GM18502 (cell line): ENCODE measurements at regions not wholly inside any gene's neighbourhood (a gene's known extent, or its start where the extent isn't known, plus 50 kb on each side); places are given as distances from the start of the nearest gene placed in this dataset.
A peak's percentile ranks its signal among the peaks of the same experiment; 100 is the strongest.

Source experiments
- ATAC-seq: cut with Tn5 transposase; IDR thresholded peaks from one replicate; pipeline ENCODE4 v1.9.1; 2021; ENCODE audit warnings: mild to moderate bottlenecking; ENCODE audit not compliant: unreplicated experiment, poor library complexity

- no peak for ATAC-seq
Observed at GRCh38 chr13:75231235-75231634, 250.7 kb downstream of the TBC1D4 start.

GRCh38 chr13:75226733-75227435, 255.1 kb downstream of the TBC1D4 start:
- ATAC-seq: no peak

GRCh38 chr13:75226092-75226491, 255.9 kb downstream of the TBC1D4 start:
- no peak for ATAC-seq

GRCh38 chr13:75225288-75226032, 256.5 kb downstream of the TBC1D4 start:
- ATAC-seq: no peak

GRCh38 chr13:75224053-75224742, 257.8 kb downstream of the TBC1D4 start:
- no peak for ATAC-seq

GRCh38 chr13:75222031-75222430, 259.9 kb downstream of the TBC1D4 start:
- ATAC-seq: no peak

GRCh38 chr13:75220861-75221260, 261.1 kb downstream of the TBC1D4 start:
- ATAC-seq: no peak

GRCh38 chr13:75220238-75220542, 261.8 kb downstream of the TBC1D4 start:
- ATAC-seq: no peak

- ATAC-seq: peak; percentile 99
Observed at GRCh38 chr13:75219479-75220237, 262.3 kb downstream of the TBC1D4 start.

- no peak for ATAC-seq
Observed at GRCh38 chr13:75217949-75218348, 264.0 kb downstream of the TBC1D4 start.

GRCh38 chr13:75216038-75216437, 265.9 kb downstream of the TBC1D4 start:
- ATAC-seq: no peak

GRCh38 chr13:75214846-75215245, 267.1 kb downstream of the TBC1D4 start:
- ATAC-seq: no peak

- ATAC-seq: no peak
Observed at GRCh38 chr13:75202981-75203380, 279.0 kb downstream of the TBC1D4 start.

GRCh38 chr13:75197803-75198202, 284.2 kb downstream of the TBC1D4 start:
- no peak for ATAC-seq

- ATAC-seq: no peak
Observed at GRCh38 chr13:75196147-75196837, 285.7 kb downstream of the TBC1D4 start.

GRCh38 chr13:75195495-75196146, 286.3 kb downstream of the TBC1D4 start:
- ATAC-seq: no peak

- no peak for ATAC-seq
Observed at GRCh38 chr13:75194717-75195462, 287.1 kb downstream of the TBC1D4 start.

- no peak for ATAC-seq
Observed at GRCh38 chr13:75186379-75186778, 295.6 kb downstream of the TBC1D4 start.

- no peak for ATAC-seq
Observed at GRCh38 chr13:75181906-75182305, 300.1 kb downstream of the TBC1D4 start.
